Neural progenitor cell (in vitro differentiated cells): ENCODE measurements at regions not wholly inside any gene's neighbourhood (a gene's known extent, or its start where the extent isn't known, plus 50 kb on each side); places are given as distances from the start of the nearest gene placed in this dataset.

Experiments used
- EZH2 ChIP-seq: fragments of 200-600 bp; sonication (generic); IDR thresholded peaks from 2 replicates; pipeline ENCODE4 v1.6.1; 2017; ENCODE audit warnings: antibody characterized with exemption, mild to moderate bottlenecking, moderate library complexity
- TF ChIP-seq, protein P1 (sequence below): fragments of 200-600 bp; sonication (generic); IDR thresholded peaks from 2 replicates; pipeline ENCODE4 v1.5.1; 2017; ENCODE audit warnings: antibody characterized with exemption, mild to moderate bottlenecking

GRCh38 chr5:61625681-61626621 is 293.9 kb downstream of the ZSWIM6 start:
- TF ChIP-seq, protein P1, sequence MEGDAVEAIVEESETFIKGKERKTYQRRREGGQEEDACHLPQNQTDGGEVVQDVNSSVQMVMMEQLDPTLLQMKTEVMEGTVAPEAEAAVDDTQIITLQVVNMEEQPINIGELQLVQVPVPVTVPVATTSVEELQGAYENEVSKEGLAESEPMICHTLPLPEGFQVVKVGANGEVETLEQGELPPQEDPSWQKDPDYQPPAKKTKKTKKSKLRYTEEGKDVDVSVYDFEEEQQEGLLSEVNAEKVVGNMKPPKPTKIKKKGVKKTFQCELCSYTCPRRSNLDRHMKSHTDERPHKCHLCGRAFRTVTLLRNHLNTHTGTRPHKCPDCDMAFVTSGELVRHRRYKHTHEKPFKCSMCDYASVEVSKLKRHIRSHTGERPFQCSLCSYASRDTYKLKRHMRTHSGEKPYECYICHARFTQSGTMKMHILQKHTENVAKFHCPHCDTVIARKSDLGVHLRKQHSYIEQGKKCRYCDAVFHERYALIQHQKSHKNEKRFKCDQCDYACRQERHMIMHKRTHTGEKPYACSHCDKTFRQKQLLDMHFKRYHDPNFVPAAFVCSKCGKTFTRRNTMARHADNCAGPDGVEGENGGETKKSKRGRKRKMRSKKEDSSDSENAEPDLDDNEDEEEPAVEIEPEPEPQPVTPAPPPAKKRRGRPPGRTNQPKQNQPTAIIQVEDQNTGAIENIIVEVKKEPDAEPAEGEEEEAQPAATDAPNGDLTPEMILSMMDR, result no peak
- peak; percentile 24 for TF ChIP-seq EZH2
